NCI-H510A (cell line): ENCODE measurements at regions not wholly inside any gene's neighbourhood (a gene's known extent, or its start where the extent isn't known, plus 50 kb on each side); places are given as distances from the start of the nearest gene placed in this dataset.

Source experiments
- DNase-seq: peaks from one replicate; lab custom pipeline; 2025; lab: John Stamatoyannopoulos, UW

DNA sequence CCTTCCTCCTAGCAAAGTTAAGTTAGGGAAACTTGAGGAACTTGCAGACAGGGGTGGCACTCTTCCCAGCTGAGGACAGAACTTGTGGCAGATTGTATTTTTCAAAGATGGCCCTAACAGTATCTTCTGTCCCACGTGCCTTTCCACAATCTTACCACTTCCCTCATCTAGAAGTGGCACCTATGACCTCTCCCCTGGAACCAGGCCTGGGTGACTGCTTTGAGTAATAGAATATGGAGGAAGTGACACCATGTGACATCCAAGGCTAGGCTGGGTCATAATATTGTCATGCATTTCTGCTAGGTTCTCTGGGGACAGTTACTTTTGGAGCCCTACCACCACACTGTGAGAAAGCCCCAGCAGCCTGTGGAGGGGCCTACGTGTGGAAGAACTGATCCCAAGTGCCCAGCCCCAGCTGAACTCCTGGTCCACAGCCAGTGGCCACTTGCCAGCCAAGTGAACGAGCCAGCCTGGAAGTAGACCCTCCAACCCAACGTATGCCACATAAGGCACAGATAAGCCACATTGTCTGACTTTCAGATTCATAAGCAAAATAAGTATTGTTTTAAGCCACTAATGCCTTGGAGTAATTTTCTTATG, 193.7 kb downstream of the PTPN20 start:
- no peak for DNase-seq

GRCh38 chr10:47107007-47107747, 192.8 kb upstream of the GDF10 start:
- no peak for DNase-seq

- no peak for DNase-seq
Observed at GRCh38 chr10:47109906-47110305, 190.1 kb upstream of the GDF10 start.

- no peak for DNase-seq
Observed at GRCh38 chr10:47111329-47111862, 188.6 kb upstream of the GDF10 start.

DNA sequence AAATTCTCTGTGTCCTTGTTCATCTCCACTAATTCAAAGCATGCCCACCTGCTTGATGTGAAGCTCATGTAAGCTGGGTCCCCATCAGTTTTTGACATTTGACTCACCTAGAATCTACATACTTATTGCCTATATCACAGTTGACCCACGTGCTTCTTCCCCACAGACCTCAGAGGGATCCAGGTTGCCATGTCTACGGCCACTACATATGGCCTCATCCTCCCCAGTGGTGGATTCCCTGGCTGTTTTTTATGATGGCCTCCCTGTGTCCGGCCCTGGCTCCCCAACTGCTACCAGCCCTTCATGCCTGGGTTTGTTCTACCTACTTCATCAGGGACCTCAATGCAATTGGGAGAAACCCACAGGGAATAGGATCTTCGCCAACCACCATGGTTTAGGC, 187.4 kb upstream of the GDF10 start:
- no peak for DNase-seq

DNA sequence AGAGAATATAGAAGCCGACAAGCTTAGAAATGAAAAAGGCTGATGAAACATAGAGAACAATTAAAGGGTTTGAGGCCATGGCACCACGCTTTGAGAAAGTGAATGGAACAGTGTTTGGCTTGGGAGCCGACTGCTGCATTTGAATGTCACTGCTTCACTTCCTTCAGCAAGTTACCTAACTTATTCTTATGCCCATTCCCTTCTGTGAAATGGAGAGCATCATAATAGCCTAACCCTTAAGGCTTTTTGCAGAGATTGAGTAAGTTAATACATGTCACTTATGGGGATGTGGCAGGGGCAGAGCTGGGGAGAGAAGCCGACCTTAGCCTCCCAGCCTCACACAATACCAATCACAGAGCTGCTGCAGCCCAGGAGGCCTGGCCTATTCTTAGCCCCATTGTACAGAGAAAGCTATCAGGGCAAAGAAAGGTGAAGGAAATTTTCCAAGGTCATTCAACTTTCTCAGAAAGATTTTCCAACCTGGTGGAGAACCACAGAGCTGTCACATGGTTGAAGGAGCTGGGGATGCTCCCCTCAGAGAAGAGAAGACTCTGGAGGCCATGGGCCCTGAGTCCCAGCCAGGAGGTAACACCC, 186.0 kb upstream of the GDF10 start:
- DNase-seq, result no peak

DNA sequence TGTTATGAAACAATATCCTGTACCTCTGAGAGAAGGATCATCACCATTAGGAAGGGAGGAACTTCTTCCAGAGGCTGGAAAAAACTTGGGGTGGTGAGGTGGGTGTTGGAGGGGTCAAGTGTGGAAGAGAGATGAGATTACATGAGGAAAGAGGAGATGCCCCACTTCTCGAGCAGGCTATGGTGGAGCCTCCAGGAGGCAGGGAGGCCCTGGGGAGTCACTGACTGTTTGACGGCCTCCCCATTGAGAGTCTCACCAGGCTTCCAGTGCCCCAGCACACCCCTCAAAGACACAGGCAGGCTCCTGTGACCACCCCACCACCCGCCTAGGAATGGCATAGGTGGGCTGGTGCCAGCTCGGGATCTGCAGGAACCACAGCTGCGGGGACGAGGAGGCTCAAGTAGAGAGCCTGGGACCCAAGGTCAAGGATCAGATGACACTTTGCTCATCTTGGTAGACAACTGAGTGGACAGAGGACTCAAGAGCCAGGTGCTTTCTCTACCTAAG, 185.3 kb upstream of the GDF10 start:
- DNase-seq, result no peak

GRCh38 chr10:47115322-47115721, 184.7 kb upstream of the GDF10 start:
- no peak for DNase-seq

- DNase-seq, result no peak
Observed at GRCh38 chr10:47116445-47116844, 183.6 kb upstream of the GDF10 start.

GRCh38 chr10:47118326-47118725, 181.7 kb upstream of the GDF10 start:
- DNase-seq, result no peak

- no peak for DNase-seq
Observed at GRCh38 chr10:47121336-47121735, 178.7 kb upstream of the GDF10 start.

GRCh38 chr10:47123716-47124288, 176.2 kb upstream of the GDF10 start:
- DNase-seq, result no peak

DNA sequence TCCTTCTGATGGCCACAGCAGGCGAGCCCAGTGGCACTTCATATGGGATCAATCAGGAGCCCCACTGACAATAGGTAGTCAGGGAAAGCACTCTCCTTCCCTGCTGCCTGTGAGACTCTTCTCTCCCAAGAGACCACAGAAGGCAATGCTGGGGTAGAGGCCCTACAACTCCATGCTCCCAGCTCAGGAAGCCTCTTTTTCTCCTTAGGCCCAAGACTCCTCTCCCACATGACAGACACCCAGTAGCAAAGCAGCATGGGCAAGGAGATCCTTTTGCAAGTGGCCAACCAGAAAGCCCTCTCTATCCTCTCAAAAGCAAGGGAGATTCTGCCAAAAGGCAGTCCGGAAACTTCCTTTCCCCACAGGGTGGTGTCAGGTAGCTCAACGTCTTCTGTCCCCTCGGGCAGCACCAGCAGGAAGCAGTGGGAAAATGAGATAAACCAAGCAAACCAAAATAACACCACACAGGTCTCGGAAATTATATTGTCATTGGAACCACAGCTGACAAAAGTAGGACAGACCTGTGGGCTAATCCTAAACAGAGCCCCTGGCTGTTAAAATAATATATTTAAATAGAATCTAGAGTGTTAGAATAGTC, 172.7 kb upstream of the GDF10 start:
- DNase-seq, result no peak

GRCh38 chr10:47130491-47130890, 169.5 kb upstream of the GDF10 start:
- DNase-seq, result no peak

GRCh38 chr10:47133871-47134570, 166.0 kb upstream of the GDF10 start:
- no peak for DNase-seq

DNA sequence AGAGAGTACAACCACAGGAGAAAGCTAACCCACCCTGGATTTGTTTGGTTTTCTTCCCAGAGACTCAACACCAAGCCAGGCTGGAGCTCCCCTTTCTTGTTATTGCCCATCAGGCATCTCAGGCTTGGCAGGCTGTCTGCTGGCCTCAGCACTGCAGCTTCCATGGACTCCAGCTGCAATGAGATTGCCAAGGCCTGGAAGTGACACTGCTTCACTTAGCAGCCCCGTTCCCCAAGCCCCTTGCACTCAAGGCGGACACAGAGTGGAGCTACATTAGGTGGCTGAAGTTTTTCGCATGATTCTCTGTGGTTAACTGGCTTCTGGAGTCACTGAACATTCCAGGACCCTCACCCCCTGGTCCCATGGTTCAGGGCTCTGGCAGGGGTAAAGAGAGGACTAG, 163.1 kb upstream of the GDF10 start:
- no peak for DNase-seq

DNA sequence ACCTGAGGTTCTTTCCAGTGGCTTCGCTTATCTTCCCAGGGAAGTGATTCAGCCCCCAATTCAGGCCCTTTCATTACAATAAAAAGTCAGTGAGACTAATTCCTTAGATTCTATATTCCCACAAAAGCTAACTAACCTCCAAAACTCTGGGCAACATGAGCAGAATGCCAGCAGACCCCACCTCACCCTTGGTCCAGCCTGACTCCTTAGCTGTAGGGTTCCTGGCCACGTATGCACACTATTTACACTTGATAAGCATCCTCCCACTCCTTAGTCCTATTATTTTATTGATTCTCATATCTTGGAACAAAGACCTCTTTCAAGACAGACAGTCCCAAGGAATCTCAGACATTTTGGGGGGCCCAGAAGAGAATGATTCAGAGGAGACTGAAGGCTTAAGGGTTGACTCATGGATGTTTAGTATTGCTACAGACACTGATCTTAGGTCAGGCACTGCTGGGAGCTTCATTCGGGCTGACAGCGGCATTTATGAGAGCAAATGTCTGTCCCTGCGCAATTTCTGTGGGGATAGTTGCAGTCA, 162.6 kb upstream of the GDF10 start:
- no peak for DNase-seq

GRCh38 chr10:47139121-47139520, 160.9 kb upstream of the GDF10 start:
- no peak for DNase-seq

- no peak for DNase-seq
Observed at GRCh38 chr10:47140761-47141348, 159.1 kb upstream of the GDF10 start.

DNA sequence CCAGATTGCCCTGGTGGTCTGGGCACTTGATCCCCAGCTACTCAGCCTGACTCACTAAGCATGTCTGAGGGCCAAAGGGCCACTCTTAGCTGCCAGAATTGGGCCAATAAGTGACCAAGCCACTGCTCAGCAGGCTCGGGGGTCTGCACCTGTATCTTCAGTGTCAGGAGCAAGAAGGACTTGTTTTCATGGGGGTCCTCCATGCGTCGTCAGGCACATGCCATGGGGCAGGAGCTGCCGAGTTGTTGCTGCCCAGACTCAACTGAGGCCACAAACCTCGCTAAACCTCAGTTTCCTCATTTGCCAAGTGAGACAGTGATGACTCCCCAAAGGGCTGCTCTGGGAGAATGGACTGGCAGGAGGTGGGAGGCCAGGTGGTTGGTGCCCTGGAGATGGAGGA, 158.6 kb upstream of the GDF10 start:
- DNase-seq, result no peak

- DNase-seq, result no peak
Observed at GRCh38 chr10:47143072-47143471, 156.9 kb upstream of the GDF10 start.
